Parathyroid adenoma (tissue), 2 donors: ENCODE measurements at regions not wholly inside any gene's neighbourhood (a gene's known extent, or its start where the extent isn't known, plus 50 kb on each side); places are given as distances from the start of the nearest gene placed in this dataset.

Experiments used
- H2AFZ ChIP-seq: fragments of 300-600 bp; sonication (generic); one replicate; pipeline ENCODE4 v1.7.0; 2017; ENCODE audit warnings: antibody characterized with exemption, mild to moderate bottlenecking
- H3K27ac ChIP-seq: fragments of 300-600 bp; sonication (generic); one replicate; pipeline ENCODE4 v1.7.0; 2017
- H3K27me3 ChIP-seq: fragments of 300-600 bp; sonication (generic); one replicate; pipeline ENCODE4 v1.7.0; 2017; ENCODE audit warnings: low read length; ENCODE audit not compliant: control insufficient read depth, insufficient read depth
- H3K36me3 ChIP-seq: fragments of 300-600 bp; sonication (generic); one replicate; pipeline ENCODE4 v1.7.0; 2017; ENCODE audit warnings: low read length; ENCODE audit not compliant: control insufficient read depth, insufficient read depth
- H3K4me1 ChIP-seq: fragments of 300-600 bp; sonication (generic); one replicate; pipeline ENCODE4 v1.7.0; 2017; ENCODE audit warnings: control low read depth
- H3K4me2 ChIP-seq: fragments of 300-600 bp; sonication (generic); one replicate; pipeline ENCODE4 v1.7.0; 2017; ENCODE audit warnings: low read length
- H3K4me3 ChIP-seq: fragments of 300-600 bp; sonication (generic); one replicate; pipeline ENCODE4 v1.7.0; 2017; ENCODE audit warnings: low read depth, low read length
- H3K79me2 ChIP-seq: fragments of 300-600 bp; sonication (generic); one replicate; pipeline ENCODE4 v1.7.0; 2017; ENCODE audit warnings: control low read depth
- H3K9ac ChIP-seq: fragments of 300-600 bp; sonication (generic); one replicate; pipeline ENCODE4 v1.7.0; 2017; ENCODE audit warnings: mild to moderate bottlenecking
- H3K9me3 ChIP-seq: fragments of 300-600 bp; sonication (generic); one replicate; pipeline ENCODE4 v1.7.0; 2017; ENCODE audit warnings: low read length; ENCODE audit not compliant: control insufficient read depth
- TF ChIP-seq, protein P1 (sequence below): fragments of 300-600 bp; sonication (generic); IDR thresholded peaks from one replicate; pipeline ENCODE4 v1.7.0; 2017; ENCODE audit warnings: antibody characterized with exemption, mild to moderate bottlenecking
- donor health status: primary hyperparathyroidism.

DNA sequence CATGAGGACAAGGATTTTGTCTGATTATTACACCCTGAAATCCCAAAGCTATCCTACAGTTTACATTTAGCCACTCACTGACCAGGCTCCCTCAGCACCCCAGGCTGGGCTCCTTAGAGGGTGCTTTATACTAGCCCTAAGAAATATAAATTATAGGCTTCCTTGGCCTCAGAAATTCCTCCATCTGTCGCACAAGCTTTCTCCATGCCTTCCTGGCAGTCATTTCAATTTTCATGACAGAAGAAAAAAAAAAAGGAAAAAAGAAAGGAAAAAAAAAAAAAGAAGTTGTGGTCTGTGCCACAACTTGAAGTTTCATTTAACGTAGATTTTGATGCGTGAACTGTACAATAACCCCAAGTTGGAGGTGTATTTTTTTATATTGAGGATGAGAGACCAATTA is 719.5 kb downstream of the BCL11A start:
- no peak overlapping the region for H3K4me3 ChIP-seq
- H2AFZ ChIP-seq: no peak overlapping the region
- no peak overlapping the region for H3K27ac ChIP-seq
- H3K4me1 ChIP-seq: no peaks in the 10 kb centered on the region
- H3K36me3 ChIP-seq: no peaks in the 10 kb centered on the region
- H3K9ac ChIP-seq: no peak overlapping the region
- H3K79me2 ChIP-seq: no peaks in the 10 kb centered on the region
- TF ChIP-seq, protein P1, sequence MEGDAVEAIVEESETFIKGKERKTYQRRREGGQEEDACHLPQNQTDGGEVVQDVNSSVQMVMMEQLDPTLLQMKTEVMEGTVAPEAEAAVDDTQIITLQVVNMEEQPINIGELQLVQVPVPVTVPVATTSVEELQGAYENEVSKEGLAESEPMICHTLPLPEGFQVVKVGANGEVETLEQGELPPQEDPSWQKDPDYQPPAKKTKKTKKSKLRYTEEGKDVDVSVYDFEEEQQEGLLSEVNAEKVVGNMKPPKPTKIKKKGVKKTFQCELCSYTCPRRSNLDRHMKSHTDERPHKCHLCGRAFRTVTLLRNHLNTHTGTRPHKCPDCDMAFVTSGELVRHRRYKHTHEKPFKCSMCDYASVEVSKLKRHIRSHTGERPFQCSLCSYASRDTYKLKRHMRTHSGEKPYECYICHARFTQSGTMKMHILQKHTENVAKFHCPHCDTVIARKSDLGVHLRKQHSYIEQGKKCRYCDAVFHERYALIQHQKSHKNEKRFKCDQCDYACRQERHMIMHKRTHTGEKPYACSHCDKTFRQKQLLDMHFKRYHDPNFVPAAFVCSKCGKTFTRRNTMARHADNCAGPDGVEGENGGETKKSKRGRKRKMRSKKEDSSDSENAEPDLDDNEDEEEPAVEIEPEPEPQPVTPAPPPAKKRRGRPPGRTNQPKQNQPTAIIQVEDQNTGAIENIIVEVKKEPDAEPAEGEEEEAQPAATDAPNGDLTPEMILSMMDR: no peak
- H3K27me3 ChIP-seq: no peaks in the 10 kb centered on the region
- no peak overlapping the region for H3K4me2 ChIP-seq
- no peaks in the 10 kb centered on the region for H3K9me3 ChIP-seq

DNA sequence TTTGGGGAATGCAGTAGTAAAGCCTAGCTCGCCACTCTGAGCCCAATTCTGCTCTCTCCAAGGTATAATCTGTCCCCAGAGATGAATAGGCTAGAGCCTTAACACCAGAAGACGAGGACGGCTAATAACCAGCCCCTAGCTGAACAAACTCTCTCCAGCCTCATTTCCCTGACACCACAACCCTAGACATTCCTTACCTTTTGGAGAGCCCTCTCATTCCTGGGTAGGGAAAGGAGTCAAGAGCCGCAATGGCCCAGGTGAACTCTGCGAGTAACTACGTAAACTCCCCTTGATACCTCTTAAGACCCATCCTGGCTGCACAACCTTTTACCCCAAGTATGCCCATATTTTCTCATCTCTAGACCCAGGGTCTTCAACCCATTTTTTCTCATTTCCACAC is 722.9 kb downstream of the BCL11A start:
- Histone ChIP-seq H3K9ac (no peak overlapping the region), H3K4me1 (no peaks in the 10 kb centered on the region), H3K36me3 (no peaks in the 10 kb centered on the region), H3K27ac (no peak overlapping the region), H3K4me2 (no peak overlapping the region), H3K9me3 (no peaks in the 10 kb centered on the region), H3K27me3 (no peaks in the 10 kb centered on the region), H3K4me3 (no peak overlapping the region), H3K79me2 (no peaks in the 10 kb centered on the region), H2AFZ (no peak overlapping the region)
- TF ChIP-seq, protein P1: no peak

DNA sequence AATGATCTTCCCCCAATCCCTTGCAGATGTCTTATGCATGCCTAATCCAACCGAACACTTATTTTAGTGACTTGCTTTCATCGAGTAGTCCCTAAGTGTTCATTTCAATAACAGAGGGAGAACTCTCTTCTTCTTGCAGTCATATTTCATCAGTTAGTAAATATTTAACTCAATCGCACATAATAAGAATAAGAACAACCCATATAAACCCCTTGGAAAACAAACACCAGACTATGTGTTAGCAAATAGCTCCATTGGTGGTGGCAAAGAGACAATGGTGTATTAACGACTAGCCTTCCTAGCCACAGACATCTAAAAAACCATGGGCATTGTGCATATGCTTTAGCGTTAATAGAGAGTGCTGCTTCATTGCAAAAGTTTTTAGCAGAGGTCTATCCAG is 725.8 kb downstream of the BCL11A start:
- no peaks in the 10 kb centered on the region for H3K9me3 ChIP-seq
- TF ChIP-seq, protein P1: no peak
- no peaks in the 10 kb centered on the region for H3K79me2 ChIP-seq
- H3K4me3 ChIP-seq: no peak overlapping the region
- no peaks in the 10 kb centered on the region for H3K27me3 ChIP-seq
- H2AFZ ChIP-seq: no peak overlapping the region
- H3K4me1 ChIP-seq: no peaks in the 10 kb centered on the region
- no peak overlapping the region for H3K4me2 ChIP-seq
- H3K27ac ChIP-seq: no peak overlapping the region
- no peaks in the 10 kb centered on the region for H3K36me3 ChIP-seq
- no peak overlapping the region for H3K9ac ChIP-seq

DNA sequence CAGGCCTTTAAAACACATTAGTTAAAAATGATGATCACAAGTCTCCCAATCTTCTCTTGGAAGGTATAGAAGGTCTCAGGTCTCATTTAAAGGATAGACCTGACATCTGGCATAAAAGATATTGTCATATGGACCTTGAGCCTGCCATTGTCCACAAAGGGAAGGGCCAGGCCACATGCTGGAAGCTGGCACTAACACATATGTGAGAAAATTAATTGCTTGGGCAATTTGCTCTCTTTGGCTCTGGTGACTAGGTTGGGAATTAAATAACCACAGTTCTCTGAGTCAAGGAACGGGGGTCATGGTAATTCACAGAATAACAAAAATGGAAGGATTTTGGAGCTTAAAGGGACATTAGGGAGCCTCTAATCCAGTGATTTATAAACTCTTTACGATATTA is 727.3 kb downstream of the BCL11A start:
- Histone ChIP-seq H3K27me3 (no peaks in the 10 kb centered on the region), H3K9me3 (no peaks in the 10 kb centered on the region), H3K4me1 (no peaks in the 10 kb centered on the region), H3K79me2 (no peaks in the 10 kb centered on the region), H3K4me2 (no peak overlapping the region), H3K9ac (no peak overlapping the region), H2AFZ (no peak overlapping the region), H3K27ac (no peak overlapping the region), H3K4me3 (no peak overlapping the region), H3K36me3 (no peaks in the 10 kb centered on the region)
- TF ChIP-seq, protein P1: no peak

DNA sequence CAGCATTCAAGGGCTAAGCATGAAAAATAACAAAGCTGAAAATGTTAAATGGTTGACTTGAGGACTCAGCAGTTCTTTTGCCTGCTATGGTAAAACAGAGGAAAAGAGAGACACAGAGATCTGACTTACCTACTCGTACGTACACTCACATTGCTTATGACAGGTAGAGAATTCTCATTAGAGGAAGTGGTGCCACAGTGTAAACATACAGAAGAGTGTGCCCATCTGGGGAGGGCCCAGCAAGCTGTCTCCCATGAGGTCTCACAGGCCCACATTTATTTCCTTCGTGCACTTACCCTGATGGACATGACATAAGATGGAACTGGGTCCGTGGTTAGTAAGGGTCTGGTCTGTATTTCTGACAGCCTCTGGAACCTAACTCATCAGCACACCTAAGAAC is 729.1 kb downstream of the BCL11A start:
- Histone ChIP-seq H3K27ac (no peak overlapping the region), H3K4me2 (no peak overlapping the region), H3K79me2 (no peaks in the 10 kb centered on the region), H3K27me3 (no peaks in the 10 kb centered on the region), H3K9me3 (no peaks in the 10 kb centered on the region), H3K4me1 (no peaks in the 10 kb centered on the region), H3K36me3 (no peaks in the 10 kb centered on the region), H2AFZ (no peak overlapping the region), H3K4me3 (no peak overlapping the region), H3K9ac (no peak overlapping the region)
- TF ChIP-seq, protein P1: no peak
